ENCODE measurements at regions not wholly inside any gene's neighbourhood (a gene's known extent, or its start where the extent isn't known, plus 50 kb on each side); places are given as distances from the start of the nearest gene placed in this dataset.

GRCh38 chr12:4220536-4221257 lies 52.9 kb upstream of the CCND2 start:
- TF ChIP-seq EZH2 (IDR thresholded peaks at IDR 0.05) (no peak), POLR2AphosphoS5 (IDR thresholded peaks at IDR 0.05; ENCODE audit: borderline replicate concordance, low read depth, low read length) (no peak)

Measured in SK-N-MC (cell line).